Fibroblast of pulmonary artery (primary cell): ENCODE measurements at regions not wholly inside any gene's neighbourhood (a gene's known extent, or its start where the extent isn't known, plus 50 kb on each side); places are given as distances from the start of the nearest gene placed in this dataset.

Experiments
- DNase-seq: peaks from one replicate; pipeline ENCODE4 v3.0.0-alpha.2; 2010; ENCODE audit warnings: low read depth
- H3K4me3 ChIP-seq: replicated peaks from 2 replicates; pipeline ENCODE4 v1.5.1; 2011; ENCODE audit warnings: low read depth, mild to moderate bottlenecking, control low read depth, low read length, moderate library complexity
- CTCF ChIP-seq: IDR thresholded peaks from 2 replicates; pipeline ENCODE4 v1.5.1; 2011; ENCODE audit warnings: mild to moderate bottlenecking, control low read depth, low read length, inconsistent platforms; ENCODE audit errors: missing control alignments

GRCh38 chr18:64614446-64614845 lies 465.6 kb upstream of the LINC00305 start:
- no peak for TF ChIP-seq CTCF
- no peak for DNase-seq
- no peak overlapping the region for H3K4me3 ChIP-seq

- no peak for TF ChIP-seq CTCF
- H3K4me3 ChIP-seq = no peak overlapping the region
- no peak for DNase-seq
These were observed 443.4 kb upstream of the LINC00305 start for GRCh38 chr18:64592246-64592645.

- TF ChIP-seq CTCF = no peak
- no peak for DNase-seq
- H3K4me3 ChIP-seq = no peak overlapping the region
These were observed 440.1 kb upstream of the LINC00305 start for GRCh38 chr18:64589000-64589399.

GRCh38 chr18:64566456-64566855 lies 417.6 kb upstream of the LINC00305 start:
- no peak for TF ChIP-seq CTCF
- H3K4me3 ChIP-seq = no peak overlapping the region
- DNase-seq = no peak

GRCh38 chr18:64562651-64563050 lies 413.8 kb upstream of the LINC00305 start:
- TF ChIP-seq CTCF = no peak

GRCh38 chr18:64546451-64546850 lies 397.6 kb upstream of the LINC00305 start:
- DNase-seq = no peak
- TF ChIP-seq CTCF = no peak
- H3K4me3 ChIP-seq = no peak overlapping the region

More at GRCh38 chr18:64562651-64563050, 413.8 kb upstream of the LINC00305 start:
- no peak overlapping the region for H3K4me3 ChIP-seq
- DNase-seq = no peak

GRCh38 chr18:64539847-64540246 lies 391.0 kb upstream of the LINC00305 start:
- no peak overlapping the region for H3K4me3 ChIP-seq
- no peak for TF ChIP-seq CTCF
- no peak for DNase-seq
